Activated CD4-positive, CD25-positive, alpha-beta regulatory T cell (primary cell): ENCODE measurements at regions not wholly inside any gene's neighbourhood (a gene's known extent, or its start where the extent isn't known, plus 50 kb on each side); places are given as distances from the start of the nearest gene placed in this dataset.
"Not testable (repeated sequence)": the region's sequence is repeated elsewhere in the genome, so short reads cannot be mapped to it uniquely, and the experiment has no call there.

Experiments
- DNase-seq, 4 experiments: peaks; one replicate each; lab custom pipeline; 2025; lab: John Stamatoyannopoulos, UW

- DNase-seq = no peak
These were observed 289.9 kb upstream of the SLC30A5 start for GRCh38 chr5:68803881-68804319.

GRCh38 chr5:68804343-68804742 lies 289.5 kb upstream of the SLC30A5 start:
- DNase-seq = no peak

- DNase-seq = no peak
These were observed 288.4 kb upstream of the SLC30A5 start for GRCh38 chr5:68805444-68805843.

DNA sequence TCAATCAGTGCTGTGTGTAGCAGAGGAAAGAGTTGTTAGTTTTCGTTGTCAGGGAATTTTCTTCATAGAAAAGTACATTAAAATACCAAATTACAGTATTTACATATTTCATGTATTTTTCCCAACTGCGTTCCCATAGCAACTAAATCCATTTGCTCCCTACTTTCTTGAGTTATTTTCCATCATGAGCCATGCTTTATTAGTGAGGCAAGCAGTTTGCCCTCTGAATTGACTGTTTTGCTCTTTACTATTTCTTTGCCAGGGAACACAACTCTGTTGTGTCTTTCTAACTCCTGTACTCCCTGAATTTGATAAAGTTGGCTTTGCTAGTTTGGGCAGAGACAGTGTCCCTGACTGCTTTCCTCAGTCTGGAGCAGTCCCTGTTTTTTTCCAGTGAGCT lies 276.2 kb upstream of the SLC30A5 start:
- no peak for DNase-seq

DNA sequence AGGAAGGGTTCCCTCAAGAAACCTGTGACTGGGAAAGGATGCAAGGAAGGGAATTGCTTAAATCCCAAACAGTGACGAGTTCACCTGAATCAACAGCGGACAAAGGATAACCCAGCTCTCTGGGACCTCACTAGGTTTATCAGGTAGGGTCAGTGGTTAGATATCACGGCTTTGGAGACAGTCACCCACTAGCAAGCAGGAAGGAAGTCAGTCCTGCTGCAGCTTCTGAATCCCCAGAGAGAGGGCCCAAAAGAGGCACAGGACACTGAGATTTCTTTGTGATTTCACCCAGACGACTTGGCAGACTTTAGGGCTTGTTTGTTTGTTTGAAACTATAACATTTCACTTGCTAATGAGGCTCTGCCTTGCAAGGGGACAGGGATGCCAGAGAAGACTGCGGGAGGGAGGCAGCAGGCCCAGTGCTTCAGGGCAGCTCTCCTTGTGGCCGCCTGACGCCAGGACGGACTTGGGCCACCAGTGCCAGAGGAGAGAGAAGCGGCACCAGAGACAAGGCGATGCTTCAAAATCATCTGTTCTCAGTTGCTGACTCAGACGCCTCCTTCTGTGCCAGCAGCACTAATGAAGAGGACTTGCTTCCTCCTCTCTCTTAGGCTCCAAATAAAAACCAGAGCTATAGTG lies 275.6 kb upstream of the SLC30A5 start:
- no peak for DNase-seq

DNA sequence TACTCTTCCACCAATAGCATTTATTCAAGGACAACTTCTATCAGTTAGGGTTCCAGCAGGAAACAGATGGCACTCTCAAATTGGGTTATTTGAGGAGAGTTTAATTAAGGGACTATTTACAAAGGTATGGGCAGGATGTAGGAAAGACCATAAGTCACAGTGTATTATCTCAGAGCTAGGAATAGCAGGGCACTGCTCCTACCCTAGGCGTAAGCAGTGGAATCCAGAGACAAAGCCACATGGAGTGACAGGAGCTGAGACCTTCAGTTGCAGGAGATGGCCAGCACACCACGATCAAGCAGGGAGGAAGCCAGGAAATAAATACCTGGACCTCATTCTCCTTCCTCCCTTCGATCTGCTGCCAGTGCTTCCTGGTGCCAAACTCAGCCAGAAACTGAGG lies 274.9 kb upstream of the SLC30A5 start:
- DNase-seq = no peak

- no peak for DNase-seq
These were observed 272.8 kb upstream of the SLC30A5 start for GRCh38 chr5:68821056-68821455.

GRCh38 chr5:68822796-68823195 lies 271.0 kb upstream of the SLC30A5 start:
- no peak for DNase-seq

DNA sequence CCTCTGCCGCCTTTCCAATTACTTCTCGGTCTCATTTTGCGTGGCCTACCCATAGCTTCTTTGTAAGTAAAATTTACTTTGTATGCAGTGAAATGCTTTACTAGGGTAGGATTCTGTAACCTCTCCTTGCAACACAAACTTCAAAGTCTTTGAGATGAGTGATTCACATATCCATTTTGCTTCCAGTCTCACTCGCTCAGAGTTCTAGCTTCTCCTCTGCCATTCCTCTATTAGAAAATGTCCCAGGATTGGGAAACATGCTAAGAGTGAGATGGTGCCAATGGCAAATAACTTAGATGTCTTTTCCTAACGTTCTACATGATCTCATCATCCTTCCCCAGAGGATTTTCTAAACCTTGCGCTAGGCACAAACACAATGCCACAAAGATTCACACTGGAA lies 270.5 kb upstream of the SLC30A5 start:
- no peak for DNase-seq

DNA sequence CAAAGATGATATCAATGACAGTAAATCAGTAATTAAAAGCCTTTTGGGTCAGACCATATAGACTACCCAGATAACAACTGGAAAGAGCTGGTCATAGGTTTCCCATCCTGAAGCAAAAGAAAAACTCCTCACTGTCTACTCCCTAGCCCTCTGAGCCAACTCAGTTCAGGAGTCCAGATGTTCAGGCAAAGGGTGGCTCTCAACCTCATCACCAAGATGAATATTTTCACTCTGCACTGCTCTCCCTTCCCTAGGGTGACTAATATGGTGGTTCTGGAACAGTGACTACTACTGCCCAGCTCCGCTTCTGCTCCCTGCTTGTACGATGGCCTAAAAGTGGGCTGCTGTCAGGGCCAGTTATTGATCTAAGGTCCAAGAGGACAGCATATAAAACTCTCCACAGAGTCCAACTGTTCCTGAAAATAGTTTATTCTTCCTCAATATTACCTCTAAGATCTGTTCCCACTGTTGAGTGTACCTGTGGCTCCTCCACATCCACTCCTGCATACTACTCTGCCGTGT lies 263.4 kb upstream of the SLC30A5 start:
- DNase-seq = no peak

- no peak for DNase-seq
These were observed 259.3 kb upstream of the SLC30A5 start for GRCh38 chr5:68834491-68834981.

- no peak for DNase-seq
These were observed 255.6 kb upstream of the SLC30A5 start for GRCh38 chr5:68838157-68838718.

GRCh38 chr5:68839019-68839552 lies 254.7 kb upstream of the SLC30A5 start:
- DNase-seq = no peak

DNA sequence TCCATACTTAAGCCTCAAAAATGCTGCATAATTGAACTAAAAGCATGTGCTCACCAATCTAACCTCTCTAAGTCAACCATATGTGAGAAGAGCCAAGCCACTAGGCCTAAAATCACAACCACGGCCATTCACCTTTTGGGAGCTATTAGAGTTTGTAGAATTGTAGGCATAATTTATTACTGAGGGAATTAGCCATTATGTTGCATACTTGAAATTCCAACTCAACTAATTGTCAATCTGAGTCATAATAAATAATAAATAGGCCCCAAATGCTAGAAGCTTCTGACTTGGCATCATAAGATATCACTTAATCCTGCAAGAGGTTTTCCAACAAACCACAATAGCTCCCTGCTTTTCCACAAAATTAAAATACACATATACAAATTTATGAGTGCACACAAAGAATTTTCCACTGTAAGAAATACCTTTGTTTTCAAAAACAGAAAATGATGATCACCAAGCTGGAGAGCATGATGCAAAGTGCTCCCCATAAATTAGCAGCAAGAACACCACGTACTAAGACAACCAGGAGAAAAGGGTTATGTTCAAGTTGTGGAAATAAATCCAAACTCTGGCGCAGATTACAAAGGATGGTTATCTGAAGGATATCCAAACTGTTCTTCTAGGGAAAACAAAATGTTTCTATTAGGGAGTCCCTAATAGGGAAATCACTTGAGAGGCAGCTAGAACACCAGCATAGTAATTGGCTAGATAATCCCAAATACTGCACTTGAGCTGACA lies 250.0 kb upstream of the SLC30A5 start:
- no peak for DNase-seq

- DNase-seq = no peak
These were observed 248.7 kb upstream of the SLC30A5 start for GRCh38 chr5:68845131-68845530.

- DNase-seq = no peak
These were observed 247.0 kb upstream of the SLC30A5 start for GRCh38 chr5:68846828-68847227.

GRCh38 chr5:68848091-68848490 lies 245.7 kb upstream of the SLC30A5 start:
- no peak for DNase-seq

GRCh38 chr5:68849103-68849502 lies 244.7 kb upstream of the SLC30A5 start:
- no peak for DNase-seq

DNA sequence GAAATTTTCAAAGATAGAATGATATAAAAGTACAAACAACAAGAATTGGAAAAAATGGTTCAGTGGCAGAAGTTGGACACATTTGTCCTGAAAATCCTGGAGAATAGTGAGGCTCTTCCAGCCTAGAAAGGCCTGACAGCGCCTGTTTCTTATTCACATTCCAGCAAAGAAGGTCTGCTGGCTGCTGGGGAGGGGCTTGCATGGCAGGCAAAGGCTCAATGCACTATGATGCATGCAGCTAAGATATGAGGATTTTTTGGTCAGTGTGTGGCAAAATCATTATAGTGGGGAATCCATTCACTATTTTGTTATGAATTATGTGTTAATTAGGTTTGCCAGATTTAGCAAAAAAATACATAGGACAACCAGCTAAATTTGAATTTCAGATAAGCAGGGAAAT lies 243.9 kb upstream of the SLC30A5 start:
- no peak for DNase-seq

- no peak for DNase-seq
These were observed 232.7 kb upstream of the SLC30A5 start for GRCh38 chr5:68861099-68861498.

GRCh38 chr5:68862560-68862959 lies 231.3 kb upstream of the SLC30A5 start:
- no peak for DNase-seq

- not testable (repeated sequence) for DNase-seq
These were observed 228.6 kb upstream of the SLC30A5 start for GRCh38 chr5:68865192-68865591.
